Retinal pigment epithelial cell (primary cell): ENCODE measurements at regions not wholly inside any gene's neighbourhood (a gene's known extent, or its start where the extent isn't known, plus 50 kb on each side); places are given as distances from the start of the nearest gene placed in this dataset.
"Not testable (repeated sequence)": the region's sequence is repeated elsewhere in the genome, so short reads cannot be mapped to it uniquely, and the experiment has no call there.

Experiments
- DNase-seq: peaks from one replicate; pipeline ENCODE4 v3.0.0-alpha.2; 2010; ENCODE audit warnings: low read depth
- H3K4me3 ChIP-seq: 2 replicates; pipeline ENCODE4 v1.5.1; 2011; ENCODE audit warnings: mild to moderate bottlenecking, low read length, control low read depth, moderate library complexity
- TF ChIP-seq, protein P1 (sequence below): conservative IDR thresholded peaks from 2 replicates; pipeline ENCODE4 v1.5.1; 2011; ENCODE audit warnings: low read depth, low read length, control low read depth, inconsistent platforms

DNA sequence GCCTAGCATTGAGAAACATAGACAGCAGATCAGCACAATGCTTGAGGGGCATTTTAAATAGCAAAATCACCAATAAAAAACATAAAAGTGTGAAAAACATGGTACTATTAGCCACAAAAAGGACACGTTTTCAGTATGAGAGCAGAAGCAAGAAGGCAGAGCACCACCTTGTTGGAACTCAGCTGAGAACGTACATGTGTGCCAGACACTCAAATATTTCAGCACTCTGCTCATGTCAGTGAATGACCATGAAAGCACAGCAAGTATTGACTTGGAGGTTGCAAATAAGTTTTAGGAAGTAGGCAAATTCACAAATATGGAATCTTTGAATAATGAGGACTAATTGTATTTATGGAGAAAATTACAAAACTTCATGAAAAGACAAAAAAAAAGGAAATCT lies 193.4 kb upstream of the PKN2 start:
- no peak overlapping the region for H3K4me3 ChIP-seq
- TF ChIP-seq, protein P1, sequence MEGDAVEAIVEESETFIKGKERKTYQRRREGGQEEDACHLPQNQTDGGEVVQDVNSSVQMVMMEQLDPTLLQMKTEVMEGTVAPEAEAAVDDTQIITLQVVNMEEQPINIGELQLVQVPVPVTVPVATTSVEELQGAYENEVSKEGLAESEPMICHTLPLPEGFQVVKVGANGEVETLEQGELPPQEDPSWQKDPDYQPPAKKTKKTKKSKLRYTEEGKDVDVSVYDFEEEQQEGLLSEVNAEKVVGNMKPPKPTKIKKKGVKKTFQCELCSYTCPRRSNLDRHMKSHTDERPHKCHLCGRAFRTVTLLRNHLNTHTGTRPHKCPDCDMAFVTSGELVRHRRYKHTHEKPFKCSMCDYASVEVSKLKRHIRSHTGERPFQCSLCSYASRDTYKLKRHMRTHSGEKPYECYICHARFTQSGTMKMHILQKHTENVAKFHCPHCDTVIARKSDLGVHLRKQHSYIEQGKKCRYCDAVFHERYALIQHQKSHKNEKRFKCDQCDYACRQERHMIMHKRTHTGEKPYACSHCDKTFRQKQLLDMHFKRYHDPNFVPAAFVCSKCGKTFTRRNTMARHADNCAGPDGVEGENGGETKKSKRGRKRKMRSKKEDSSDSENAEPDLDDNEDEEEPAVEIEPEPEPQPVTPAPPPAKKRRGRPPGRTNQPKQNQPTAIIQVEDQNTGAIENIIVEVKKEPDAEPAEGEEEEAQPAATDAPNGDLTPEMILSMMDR = no peak
- DNase-seq = no peak

DNA sequence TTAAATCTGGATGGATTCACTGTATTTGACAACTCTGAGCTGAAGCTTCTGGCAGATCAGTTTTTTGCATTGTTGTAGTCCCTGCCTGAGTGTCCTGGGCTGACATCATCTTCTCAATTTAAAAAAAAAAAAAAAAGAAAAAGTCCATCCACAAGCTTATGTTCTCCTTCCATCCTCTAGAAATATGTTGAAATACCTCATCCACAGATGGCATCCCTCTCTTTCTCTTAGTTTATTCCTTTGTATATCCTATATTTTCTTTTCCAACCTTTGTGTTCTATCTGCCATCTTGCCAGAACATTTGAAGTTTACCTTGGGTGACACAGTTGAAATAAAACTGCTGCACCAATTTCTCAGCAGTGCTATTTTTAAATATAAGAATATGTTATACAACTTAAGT lies 184.4 kb upstream of the PKN2 start:
- TF ChIP-seq, protein P1 = no peak
- no peak overlapping the region for H3K4me3 ChIP-seq
- DNase-seq = no peak

DNA sequence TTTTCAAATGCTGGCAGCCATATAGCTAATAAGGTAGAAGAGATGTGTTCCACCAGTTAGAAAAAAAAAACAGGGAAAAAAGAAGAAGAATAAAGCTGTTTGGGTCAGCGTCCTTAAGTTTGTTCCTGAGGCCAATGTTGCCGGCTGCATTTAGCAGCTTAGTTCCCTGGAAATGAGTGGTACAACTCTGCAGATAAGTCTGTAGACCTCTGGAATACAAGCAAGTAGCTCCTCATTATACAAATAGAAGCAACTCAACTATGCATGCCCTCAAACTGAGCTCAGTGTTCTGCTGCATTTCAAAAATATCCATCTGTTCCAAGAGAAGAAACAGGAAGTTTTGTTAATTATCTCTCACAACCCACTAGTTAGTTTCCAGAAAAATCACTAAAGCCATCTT lies 181.2 kb upstream of the PKN2 start:
- no peak for DNase-seq
- no peak overlapping the region for H3K4me3 ChIP-seq
- TF ChIP-seq, protein P1 = no peak

DNA sequence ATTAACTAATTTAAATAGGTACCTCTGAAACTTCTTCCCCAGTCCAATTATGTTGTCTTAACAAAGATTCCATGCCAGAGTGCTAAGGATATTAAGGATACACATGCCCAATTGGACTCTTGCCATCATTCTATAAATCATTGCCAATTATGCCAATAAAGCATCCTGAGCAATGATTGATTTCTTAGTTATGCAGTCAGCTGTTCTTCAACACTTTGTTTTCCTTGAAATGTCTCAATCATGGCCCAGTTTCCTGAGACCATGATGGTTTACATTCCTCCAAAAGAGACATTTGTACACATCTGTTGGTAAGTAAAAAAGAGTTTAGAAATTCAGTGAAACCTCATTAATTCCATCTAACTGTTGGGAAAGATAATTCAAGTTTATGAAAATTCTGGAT lies 180.4 kb upstream of the PKN2 start:
- TF ChIP-seq, protein P1 = no peak
- DNase-seq = no peak
- H3K4me3 ChIP-seq = no peak overlapping the region

DNA sequence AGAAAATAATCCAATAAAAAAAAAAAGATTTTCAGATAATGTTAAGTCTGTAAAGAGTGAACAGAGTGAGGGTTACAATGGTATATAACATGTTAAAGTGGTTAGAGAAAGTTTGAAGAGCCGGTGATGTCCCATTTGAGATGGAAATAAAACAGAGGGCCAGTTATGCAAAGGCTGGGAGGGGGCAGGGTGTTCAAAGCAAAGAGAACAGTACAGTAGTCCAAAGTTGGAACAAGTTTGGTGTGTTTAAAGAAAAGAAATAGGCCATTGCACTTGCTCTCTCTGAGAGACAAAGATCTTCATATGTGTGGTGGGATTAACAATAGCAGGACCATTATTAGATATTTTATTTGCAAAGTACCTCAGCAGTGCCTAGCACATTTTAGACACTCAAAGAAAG lies 179.5 kb upstream of the PKN2 start:
- no peak for DNase-seq
- TF ChIP-seq, protein P1 = no peak

DNA sequence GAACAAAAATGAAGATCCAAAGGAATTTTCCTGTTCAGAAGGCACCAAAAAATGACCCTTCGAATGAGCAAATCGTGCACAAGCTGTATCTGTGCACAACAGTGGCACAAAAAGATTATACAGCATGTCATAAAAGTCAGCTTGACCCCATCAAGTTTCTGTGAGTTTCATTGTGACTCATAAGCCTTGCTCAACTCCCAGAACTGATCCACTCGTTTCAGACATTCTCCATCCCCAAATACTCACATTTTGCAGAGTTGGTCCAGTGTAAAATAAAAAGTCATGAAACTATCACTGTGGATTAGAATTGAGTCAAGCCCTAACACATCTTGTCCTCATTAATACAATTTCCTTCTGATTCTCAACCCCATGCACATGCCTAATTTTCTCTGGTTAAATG lies 174.7 kb upstream of the PKN2 start:
- TF ChIP-seq, protein P1 = no peak
- no peak for DNase-seq
- H3K4me3 ChIP-seq = no peak overlapping the region

More for the DNA sequence above, 179.5 kb upstream of the PKN2 start:
- no peak overlapping the region for H3K4me3 ChIP-seq

DNA sequence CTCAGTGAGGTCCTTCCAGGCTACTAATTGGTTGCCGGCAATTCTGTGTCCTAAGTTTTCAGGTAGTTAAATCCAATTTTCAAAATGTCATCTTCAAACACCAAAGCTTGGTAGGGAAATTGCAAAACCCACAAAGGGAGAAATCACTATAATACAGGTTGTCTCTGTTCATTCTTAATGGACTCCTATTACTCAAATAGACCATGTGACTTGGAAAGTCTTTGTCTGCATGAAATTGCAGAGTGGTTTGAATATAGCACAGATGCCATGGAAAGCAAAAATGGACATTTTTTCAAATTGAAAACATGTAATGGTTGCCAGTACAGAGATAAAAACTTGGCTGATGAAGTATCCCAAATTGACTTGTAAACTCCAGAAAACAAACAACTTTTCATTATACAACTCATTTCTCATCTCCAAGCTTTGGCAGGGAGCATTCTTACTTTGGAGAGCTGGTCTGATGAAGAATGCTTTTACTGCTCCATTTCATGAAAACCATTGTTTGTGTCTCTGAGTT lies 169.5 kb upstream of the PKN2 start:
- no peak overlapping the region for H3K4me3 ChIP-seq

DNA sequence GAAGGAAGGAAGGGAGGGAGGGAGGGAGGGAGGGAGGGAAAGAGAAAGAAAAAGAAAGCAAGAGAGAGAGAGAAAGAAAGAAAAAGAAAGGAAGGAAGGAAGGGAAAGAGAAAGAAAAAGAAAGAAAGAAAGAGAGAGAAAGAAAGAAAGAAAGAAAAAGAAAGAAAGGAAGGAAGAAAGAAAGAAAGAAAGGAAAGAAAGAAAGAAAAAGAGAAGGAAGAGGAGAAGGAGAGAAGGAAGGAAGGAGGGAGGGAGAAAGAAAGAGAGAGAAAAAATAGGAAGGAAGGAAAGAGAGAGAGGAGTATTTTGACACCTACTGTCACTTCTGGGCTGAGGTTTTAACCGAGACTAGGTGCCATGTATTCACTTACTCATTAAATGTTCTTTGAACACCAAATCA lies 166.6 kb upstream of the PKN2 start:
- DNase-seq, H3K4me3 ChIP-seq: not testable (repeated sequence)

More for the DNA sequence above, 169.5 kb upstream of the PKN2 start:
- TF ChIP-seq, protein P1 = no peak
- DNase-seq = no peak
